H1 (cell line): ENCODE measurements at regions not wholly inside any gene's neighbourhood (a gene's known extent, or its start where the extent isn't known, plus 50 kb on each side); places are given as distances from the start of the nearest gene placed in this dataset.

ENCODE experiments used
- FOSL1 ChIP-seq: IDR thresholded peaks from 2 replicates; pipeline ENCODE4 v1.6.1; 2011; ENCODE audit warnings: mild to moderate bottlenecking, low read depth, low read length, moderate library complexity; ENCODE audit not compliant: insufficient read depth
- GABPA ChIP-seq: IDR thresholded peaks from 2 replicates; pipeline ENCODE4 v1.6.1; 2011; ENCODE audit warnings: mild to moderate bottlenecking, low read length, moderate library complexity, borderline replicate concordance; ENCODE audit not compliant: insufficient read depth
- KDM5A ChIP-seq: fragments of 200-600 bp; IDR thresholded peaks from 2 replicates; pipeline ENCODE4 v1.7.1; 2012; ENCODE audit warnings: mild to moderate bottlenecking, low read length, inconsistent platforms, mixed read lengths
- POLR2A ChIP-seq, 2 experiments: IDR thresholded peaks; 1 replicate in 1 of 2; 2 replicates in 1 of 2; pipeline ENCODE4 v1.6.1; 2011; ENCODE audit warnings: low read depth in 2 of 2, low read length in 2 of 2, mild to moderate bottlenecking in 2 of 2; ENCODE audit errors: control extremely low read depth in 1 of 2
- SIX5 ChIP-seq: IDR thresholded peaks from 2 replicates; pipeline ENCODE4 v1.6.1; 2011; ENCODE audit warnings: mild to moderate bottlenecking, low read depth, low read length
- TF ChIP-seq, protein P1 (sequence below): fragments of 300-600 bp; sonication (generic); IDR thresholded peaks from 2 replicates; pipeline ENCODE4 v1.7.1; 2012; ENCODE audit warnings: low read length, moderate library complexity, mild to moderate bottlenecking, inconsistent platforms; ENCODE audit not compliant: insufficient replicate concordance
- TF ChIP-seq, protein P2 (sequence below): IDR thresholded peaks from 2 replicates; pipeline ENCODE4 v1.6.1; 2012; ENCODE audit warnings: low read length, inconsistent platforms
- TF ChIP-seq, protein P3 (sequence below), 3 experiments: IDR thresholded peaks; 1 replicate in 2 of 3; 2 replicates in 1 of 3; pipeline versions ENCODE4 v1.5.1 to v1.6.1; 2011; ENCODE audit warnings: low read length in 3 of 3, mild to moderate bottlenecking in 3 of 3, inconsistent platforms in 2 of 3, low read depth in 1 of 3, moderate library complexity in 1 of 3; ENCODE audit not compliant: insufficient read depth in 1 of 3; ENCODE audit errors: control extremely low read depth in 1 of 3

DNA sequence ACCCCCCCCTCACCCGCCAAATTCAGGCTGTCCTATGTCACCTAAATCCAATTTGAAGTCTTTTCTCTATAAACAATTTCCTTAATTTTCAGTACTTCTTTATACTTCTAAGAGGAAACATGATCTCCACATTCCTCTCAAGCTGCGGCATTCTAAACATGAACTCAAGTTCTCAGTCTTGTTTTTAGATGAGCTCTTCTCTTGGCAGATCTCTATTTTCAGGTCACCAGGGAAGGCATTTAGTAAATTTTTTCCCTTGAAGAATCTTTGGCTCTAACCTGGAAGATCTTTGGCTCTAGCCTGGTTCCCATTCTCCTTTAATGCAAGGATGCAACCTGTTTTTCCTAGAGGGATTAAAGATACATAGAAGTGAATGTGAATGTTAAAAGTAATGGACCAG is 193.4 kb downstream of the ATG4C start (continued):
- TF ChIP-seq, protein P1, sequence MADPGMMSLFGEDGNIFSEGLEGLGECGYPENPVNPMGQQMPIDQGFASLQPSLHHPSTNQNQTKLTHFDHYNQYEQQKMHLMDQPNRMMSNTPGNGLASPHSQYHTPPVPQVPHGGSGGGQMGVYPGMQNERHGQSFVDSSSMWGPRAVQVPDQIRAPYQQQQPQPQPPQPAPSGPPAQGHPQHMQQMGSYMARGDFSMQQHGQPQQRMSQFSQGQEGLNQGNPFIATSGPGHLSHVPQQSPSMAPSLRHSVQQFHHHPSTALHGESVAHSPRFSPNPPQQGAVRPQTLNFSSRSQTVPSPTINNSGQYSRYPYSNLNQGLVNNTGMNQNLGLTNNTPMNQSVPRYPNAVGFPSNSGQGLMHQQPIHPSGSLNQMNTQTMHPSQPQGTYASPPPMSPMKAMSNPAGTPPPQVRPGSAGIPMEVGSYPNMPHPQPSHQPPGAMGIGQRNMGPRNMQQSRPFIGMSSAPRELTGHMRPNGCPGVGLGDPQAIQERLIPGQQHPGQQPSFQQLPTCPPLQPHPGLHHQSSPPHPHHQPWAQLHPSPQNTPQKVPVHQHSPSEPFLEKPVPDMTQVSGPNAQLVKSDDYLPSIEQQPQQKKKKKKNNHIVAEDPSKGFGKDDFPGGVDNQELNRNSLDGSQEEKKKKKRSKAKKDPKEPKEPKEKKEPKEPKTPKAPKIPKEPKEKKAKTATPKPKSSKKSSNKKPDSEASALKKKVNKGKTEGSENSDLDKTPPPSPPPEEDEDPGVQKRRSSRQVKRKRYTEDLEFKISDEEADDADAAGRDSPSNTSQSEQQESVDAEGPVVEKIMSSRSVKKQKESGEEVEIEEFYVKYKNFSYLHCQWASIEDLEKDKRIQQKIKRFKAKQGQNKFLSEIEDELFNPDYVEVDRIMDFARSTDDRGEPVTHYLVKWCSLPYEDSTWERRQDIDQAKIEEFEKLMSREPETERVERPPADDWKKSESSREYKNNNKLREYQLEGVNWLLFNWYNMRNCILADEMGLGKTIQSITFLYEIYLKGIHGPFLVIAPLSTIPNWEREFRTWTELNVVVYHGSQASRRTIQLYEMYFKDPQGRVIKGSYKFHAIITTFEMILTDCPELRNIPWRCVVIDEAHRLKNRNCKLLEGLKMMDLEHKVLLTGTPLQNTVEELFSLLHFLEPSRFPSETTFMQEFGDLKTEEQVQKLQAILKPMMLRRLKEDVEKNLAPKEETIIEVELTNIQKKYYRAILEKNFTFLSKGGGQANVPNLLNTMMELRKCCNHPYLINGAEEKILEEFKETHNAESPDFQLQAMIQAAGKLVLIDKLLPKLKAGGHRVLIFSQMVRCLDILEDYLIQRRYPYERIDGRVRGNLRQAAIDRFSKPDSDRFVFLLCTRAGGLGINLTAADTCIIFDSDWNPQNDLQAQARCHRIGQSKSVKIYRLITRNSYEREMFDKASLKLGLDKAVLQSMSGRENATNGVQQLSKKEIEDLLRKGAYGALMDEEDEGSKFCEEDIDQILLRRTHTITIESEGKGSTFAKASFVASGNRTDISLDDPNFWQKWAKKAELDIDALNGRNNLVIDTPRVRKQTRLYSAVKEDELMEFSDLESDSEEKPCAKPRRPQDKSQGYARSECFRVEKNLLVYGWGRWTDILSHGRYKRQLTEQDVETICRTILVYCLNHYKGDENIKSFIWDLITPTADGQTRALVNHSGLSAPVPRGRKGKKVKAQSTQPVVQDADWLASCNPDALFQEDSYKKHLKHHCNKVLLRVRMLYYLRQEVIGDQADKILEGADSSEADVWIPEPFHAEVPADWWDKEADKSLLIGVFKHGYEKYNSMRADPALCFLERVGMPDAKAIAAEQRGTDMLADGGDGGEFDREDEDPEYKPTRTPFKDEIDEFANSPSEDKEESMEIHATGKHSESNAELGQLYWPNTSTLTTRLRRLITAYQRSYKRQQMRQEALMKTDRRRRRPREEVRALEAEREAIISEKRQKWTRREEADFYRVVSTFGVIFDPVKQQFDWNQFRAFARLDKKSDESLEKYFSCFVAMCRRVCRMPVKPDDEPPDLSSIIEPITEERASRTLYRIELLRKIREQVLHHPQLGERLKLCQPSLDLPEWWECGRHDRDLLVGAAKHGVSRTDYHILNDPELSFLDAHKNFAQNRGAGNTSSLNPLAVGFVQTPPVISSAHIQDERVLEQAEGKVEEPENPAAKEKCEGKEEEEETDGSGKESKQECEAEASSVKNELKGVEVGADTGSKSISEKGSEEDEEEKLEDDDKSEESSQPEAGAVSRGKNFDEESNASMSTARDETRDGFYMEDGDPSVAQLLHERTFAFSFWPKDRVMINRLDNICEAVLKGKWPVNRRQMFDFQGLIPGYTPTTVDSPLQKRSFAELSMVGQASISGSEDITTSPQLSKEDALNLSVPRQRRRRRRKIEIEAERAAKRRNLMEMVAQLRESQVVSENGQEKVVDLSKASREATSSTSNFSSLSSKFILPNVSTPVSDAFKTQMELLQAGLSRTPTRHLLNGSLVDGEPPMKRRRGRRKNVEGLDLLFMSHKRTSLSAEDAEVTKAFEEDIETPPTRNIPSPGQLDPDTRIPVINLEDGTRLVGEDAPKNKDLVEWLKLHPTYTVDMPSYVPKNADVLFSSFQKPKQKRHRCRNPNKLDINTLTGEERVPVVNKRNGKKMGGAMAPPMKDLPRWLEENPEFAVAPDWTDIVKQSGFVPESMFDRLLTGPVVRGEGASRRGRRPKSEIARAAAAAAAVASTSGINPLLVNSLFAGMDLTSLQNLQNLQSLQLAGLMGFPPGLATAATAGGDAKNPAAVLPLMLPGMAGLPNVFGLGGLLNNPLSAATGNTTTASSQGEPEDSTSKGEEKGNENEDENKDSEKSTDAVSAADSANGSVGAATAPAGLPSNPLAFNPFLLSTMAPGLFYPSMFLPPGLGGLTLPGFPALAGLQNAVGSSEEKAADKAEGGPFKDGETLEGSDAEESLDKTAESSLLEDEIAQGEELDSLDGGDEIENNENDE = no peak
- no peak for TF ChIP-seq GABPA
- TF ChIP-seq, protein P2, sequence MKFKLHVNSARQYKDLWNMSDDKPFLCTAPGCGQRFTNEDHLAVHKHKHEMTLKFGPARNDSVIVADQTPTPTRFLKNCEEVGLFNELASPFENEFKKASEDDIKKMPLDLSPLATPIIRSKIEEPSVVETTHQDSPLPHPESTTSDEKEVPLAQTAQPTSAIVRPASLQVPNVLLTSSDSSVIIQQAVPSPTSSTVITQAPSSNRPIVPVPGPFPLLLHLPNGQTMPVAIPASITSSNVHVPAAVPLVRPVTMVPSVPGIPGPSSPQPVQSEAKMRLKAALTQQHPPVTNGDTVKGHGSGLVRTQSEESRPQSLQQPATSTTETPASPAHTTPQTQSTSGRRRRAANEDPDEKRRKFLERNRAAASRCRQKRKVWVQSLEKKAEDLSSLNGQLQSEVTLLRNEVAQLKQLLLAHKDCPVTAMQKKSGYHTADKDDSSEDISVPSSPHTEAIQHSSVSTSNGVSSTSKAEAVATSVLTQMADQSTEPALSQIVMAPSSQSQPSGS = no peak
- no peak for TF ChIP-seq KDM5A
- no peak for TF ChIP-seq POLR2A (IDR thresholded peaks at IDR 0.05; ENCODE audit: control extremely low read depth in 1 of 2, low read depth in 2 of 2, low read length in 2 of 2)
- no peak for TF ChIP-seq SIX5
- TF ChIP-seq FOSL1 = no peak
- TF ChIP-seq, protein P3, sequence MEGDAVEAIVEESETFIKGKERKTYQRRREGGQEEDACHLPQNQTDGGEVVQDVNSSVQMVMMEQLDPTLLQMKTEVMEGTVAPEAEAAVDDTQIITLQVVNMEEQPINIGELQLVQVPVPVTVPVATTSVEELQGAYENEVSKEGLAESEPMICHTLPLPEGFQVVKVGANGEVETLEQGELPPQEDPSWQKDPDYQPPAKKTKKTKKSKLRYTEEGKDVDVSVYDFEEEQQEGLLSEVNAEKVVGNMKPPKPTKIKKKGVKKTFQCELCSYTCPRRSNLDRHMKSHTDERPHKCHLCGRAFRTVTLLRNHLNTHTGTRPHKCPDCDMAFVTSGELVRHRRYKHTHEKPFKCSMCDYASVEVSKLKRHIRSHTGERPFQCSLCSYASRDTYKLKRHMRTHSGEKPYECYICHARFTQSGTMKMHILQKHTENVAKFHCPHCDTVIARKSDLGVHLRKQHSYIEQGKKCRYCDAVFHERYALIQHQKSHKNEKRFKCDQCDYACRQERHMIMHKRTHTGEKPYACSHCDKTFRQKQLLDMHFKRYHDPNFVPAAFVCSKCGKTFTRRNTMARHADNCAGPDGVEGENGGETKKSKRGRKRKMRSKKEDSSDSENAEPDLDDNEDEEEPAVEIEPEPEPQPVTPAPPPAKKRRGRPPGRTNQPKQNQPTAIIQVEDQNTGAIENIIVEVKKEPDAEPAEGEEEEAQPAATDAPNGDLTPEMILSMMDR (IDR thresholded peaks at IDR 0.05; ENCODE audit: control extremely low read depth in 1 of 3, insufficient read depth in 1 of 3, low read depth in 1 of 3, low read length in 3 of 3) = no peak
